H1 (cell line): ENCODE measurements at regions not wholly inside any gene's neighbourhood (a gene's known extent, or its start where the extent isn't known, plus 50 kb on each side); places are given as distances from the start of the nearest gene placed in this dataset.

Experiments
- CTCF ChIA-PET: fragments of 300-600 bp; sonication (Branson Sonifier 250); formaldehyde crosslinking; loops from one replicate; lab custom pipeline; 2021; ENCODE audit not compliant: partially characterized antibody; lab: Charles Lee
- POLR2A ChIA-PET: fragments of 300-600 bp; sonication (Branson Sonifier 250); formaldehyde crosslinking; loops from one replicate; lab custom pipeline; 2021; ENCODE audit warnings: inconsistent platforms; ENCODE audit not compliant: partially characterized antibody; lab: Charles Lee
- DNase-seq, 2 experiments: peaks; one replicate each; pipeline versions ENCODE4 v3.0.0 to v3.0.0-alpha.2; 2010 to 2022; ENCODE audit warnings: low spot score in 2 of 2, low read depth in 1 of 2, mixed read lengths in 1 of 2
- FAIRE-seq: peaks from 2 replicates; lab custom pipeline; 2011; peaks lifted over from hg19 to GRCh38; lab: Jason Lieb, UNC
- H2AFZ ChIP-seq: 2 replicates; pipeline ENCODE4 v1.8.1; 2012; ENCODE audit warnings: low read length, inconsistent platforms
- H2AK5ac ChIP-seq: 2 replicates; pipeline ENCODE4 v1.6.1; 2013; ENCODE audit warnings: low read depth, low read length
- H2BK120ac ChIP-seq: replicated peaks from 2 replicates; pipeline ENCODE3; 2013; ENCODE audit warnings: low read depth, low read length, inconsistent platforms
- H2BK12ac ChIP-seq: 2 replicates; pipeline ENCODE4 v1.6.1; 2013; ENCODE audit warnings: low read depth, low read length
- H2BK15ac ChIP-seq: 2 replicates; pipeline ENCODE4 v1.6.1; 2013; ENCODE audit warnings: low read length
- H2BK20ac ChIP-seq: 2 replicates; pipeline ENCODE4 v1.6.1; 2013; ENCODE audit warnings: low read length
- H2BK5ac ChIP-seq: 2 replicates; pipeline ENCODE4 v1.6.1; 2013; ENCODE audit warnings: low read depth, low read length
- H3K14ac ChIP-seq: 2 replicates; pipeline ENCODE4 v1.6.1; 2013; ENCODE audit warnings: inconsistent platforms; ENCODE audit not compliant: insufficient read length
- H3K18ac ChIP-seq: 2 replicates; pipeline ENCODE4 v1.6.1; 2013; ENCODE audit warnings: low read length; ENCODE audit errors: extremely low read depth
- H3K23ac ChIP-seq: 2 replicates; pipeline ENCODE4 v1.6.1; 2013; ENCODE audit warnings: inconsistent platforms; ENCODE audit not compliant: insufficient read length
- H3K23me2 ChIP-seq: 2 replicates; pipeline ENCODE4 v1.6.1; 2013; ENCODE audit warnings: low read depth, low read length
- H3K27ac ChIP-seq: 2 replicates; pipeline ENCODE4 v1.6.1; 2011; ENCODE audit warnings: low read depth, low read length, inconsistent platforms
- H3K27me3 ChIP-seq, 4 experiments: replicated peaks in 1 of 4; 1 replicate in 1 of 4; 2 replicates in 3 of 4; pipeline versions ENCODE4 v1.6.1 to v1.8.1; 2011 to 2013; ENCODE audit warnings: low read length in 3 of 4, mild to moderate bottlenecking in 3 of 4, inconsistent platforms in 2 of 4, mixed read lengths in 2 of 4, moderate library complexity in 1 of 4; ENCODE audit not compliant: control insufficient read depth in 3 of 4, insufficient read depth in 3 of 4; ENCODE audit errors: extremely low read depth in 1 of 4
- H3K36me3 ChIP-seq, 4 experiments: 2 replicates each; pipeline versions ENCODE4 v1.6.1 to v1.8.1; 2011 to 2013; ENCODE audit warnings: mild to moderate bottlenecking in 4 of 4, low read length in 3 of 4, moderate library complexity in 2 of 4, control low read depth in 1 of 4, inconsistent platforms in 1 of 4; ENCODE audit not compliant: insufficient read depth in 4 of 4, control insufficient read depth in 2 of 4
- H3K4ac ChIP-seq: replicated peaks from 2 replicates; pipeline ENCODE3; 2013; ENCODE audit warnings: low read length, low read depth, mixed read lengths, inconsistent platforms; ENCODE audit not compliant: insufficient read length
- H3K4me1 ChIP-seq, 4 experiments: replicated peaks in 1 of 4; 1 replicate in 1 of 4; 2 replicates in 3 of 4; pipeline versions ENCODE4 v1.6.1 to v1.8.1; 2011 to 2013; ENCODE audit warnings: low read length in 3 of 4, inconsistent platforms in 2 of 4, mixed read lengths in 1 of 4; ENCODE audit not compliant: insufficient read depth in 4 of 4, control insufficient read depth in 3 of 4
- H3K4me2 ChIP-seq, 2 experiments: 2 replicates each; pipeline versions ENCODE4 v1.6.1 to v1.8.1; 2011 to 2013; ENCODE audit warnings: low read depth in 2 of 2, low read length in 2 of 2, control low read depth in 1 of 2, inconsistent platforms in 1 of 2, mild to moderate bottlenecking in 1 of 2; ENCODE audit not compliant: insufficient read depth in 1 of 2
- H3K4me3 ChIP-seq, 4 experiments: fragments of 200-600, 300-600 bp in 1 of 4; sonication (generic), shearing (Covaris generic), sonication (Bioruptor Twin) in 1 of 4; 2 replicates each; pipeline versions ENCODE4 v1.5.1 to v1.8.1; 2011 to 2016; ENCODE audit warnings: low read length in 4 of 4, low read depth in 3 of 4, control low read depth in 2 of 4, inconsistent platforms in 2 of 4, mild to moderate bottlenecking in 2 of 4, mixed read lengths in 1 of 4, moderate library complexity in 1 of 4; ENCODE audit not compliant: insufficient read depth in 2 of 4; ENCODE audit errors: extremely low read depth in 1 of 4
- H3K56ac ChIP-seq: replicated peaks from 2 replicates; pipeline ENCODE3; 2013; ENCODE audit warnings: low read depth, mild to moderate bottlenecking, mixed read lengths, low read length, inconsistent platforms; ENCODE audit not compliant: insufficient read length
- H3K79me1 ChIP-seq: 2 replicates; pipeline ENCODE4 v1.6.1; 2013; ENCODE audit warnings: low read depth, low read length, control low read depth
- H3K79me2 ChIP-seq, 2 experiments: 2 replicates each; pipeline versions ENCODE4 v1.6.1 to v1.8.1; 2012 to 2013; ENCODE audit warnings: low read length in 2 of 2, mild to moderate bottlenecking in 2 of 2, inconsistent platforms in 1 of 2; ENCODE audit not compliant: insufficient read depth in 2 of 2, control insufficient read depth in 1 of 2
- H3K9ac ChIP-seq, 4 experiments: replicated peaks in 1 of 4; 1 replicate in 1 of 4; 2 replicates in 3 of 4; pipeline versions ENCODE4 v1.6.1 to v1.8.1; 2011 to 2013; ENCODE audit warnings: low read depth in 3 of 4, low read length in 3 of 4, control low read depth in 2 of 4, mild to moderate bottlenecking in 2 of 4, moderate library complexity in 2 of 4, inconsistent platforms in 1 of 4; ENCODE audit errors: extremely low read depth in 1 of 4
- H3K9me3 ChIP-seq, 2 experiments: 2 replicates each; pipeline versions ENCODE4 v1.6.1 to v1.8.1; 2012 to 2013; ENCODE audit warnings: mild to moderate bottlenecking in 2 of 2, moderate library complexity in 2 of 2, control low read depth in 1 of 2, inconsistent platforms in 1 of 2, low read depth in 1 of 2, low read length in 1 of 2, mixed read lengths in 1 of 2; ENCODE audit not compliant: insufficient read depth in 2 of 2
- H4K20me1 ChIP-seq, 2 experiments: replicated peaks in 1 of 2; 2 replicates each; pipeline versions ENCODE3 to v1.8.1; 2011 to 2013; ENCODE audit warnings: inconsistent platforms in 2 of 2, low read length in 2 of 2, mild to moderate bottlenecking in 1 of 2; ENCODE audit not compliant: insufficient read depth in 2 of 2, control insufficient read depth in 1 of 2
- H4K5ac ChIP-seq: 2 replicates; pipeline ENCODE4 v1.6.1; 2013; ENCODE audit warnings: low read length, low read depth, mixed read lengths, inconsistent platforms; ENCODE audit not compliant: insufficient read length
- H4K8ac ChIP-seq: 2 replicates; pipeline ENCODE4 v1.8.0; 2013; ENCODE audit warnings: mild to moderate bottlenecking, moderate library complexity, low read length, inconsistent platforms; ENCODE audit not compliant: insufficient read depth; ENCODE audit errors: extremely low read depth
- H4K91ac ChIP-seq: replicated peaks from 2 replicates; pipeline ENCODE3; 2013; ENCODE audit warnings: low read length, mixed read lengths, inconsistent platforms; ENCODE audit not compliant: insufficient read length
- ASH2L ChIP-seq: fragments of 200-600, 300-600 bp; sonication (generic); IDR thresholded peaks from one replicate; pipeline ENCODE4 v1.7.1; 2017; ENCODE audit warnings: low read length
- CEBPB ChIP-seq: IDR thresholded peaks from 2 replicates; pipeline ENCODE4 v1.6.1; 2012; ENCODE audit warnings: low read depth, low read length
- CHD1 ChIP-seq: IDR thresholded peaks from 2 replicates; pipeline ENCODE4 v1.6.1; 2012; ENCODE audit warnings: low read depth, low read length, improper control_type of control experiment
- GABPA ChIP-seq: IDR thresholded peaks from 2 replicates; pipeline ENCODE4 v1.6.1; 2011; ENCODE audit warnings: mild to moderate bottlenecking, low read length, moderate library complexity, borderline replicate concordance; ENCODE audit not compliant: insufficient read depth
- GTF2F1 ChIP-seq: IDR thresholded peaks from 2 replicates; pipeline ENCODE4 v1.6.1; 2012; ENCODE audit warnings: low read depth, low read length, improper control_type of control experiment, borderline replicate concordance
- POLR2A ChIP-seq, 2 experiments: IDR thresholded peaks; 1 replicate in 1 of 2; 2 replicates in 1 of 2; pipeline ENCODE4 v1.6.1; 2011; ENCODE audit warnings: low read depth in 2 of 2, low read length in 2 of 2, mild to moderate bottlenecking in 2 of 2; ENCODE audit errors: control extremely low read depth in 1 of 2
- POLR2AphosphoS5 ChIP-seq: IDR thresholded peaks from 2 replicates; pipeline ENCODE4 v1.6.1; 2011; ENCODE audit warnings: low read depth, low read length
- SUZ12 ChIP-seq: fragments of 200-600 bp; sonication (generic); IDR thresholded peaks from 2 replicates; pipeline ENCODE4 v1.6.1; 2012; ENCODE audit warnings: mild to moderate bottlenecking, inconsistent platforms, low read length, moderate library complexity, mixed read lengths
- YY1 ChIP-seq: IDR thresholded peaks from 2 replicates; pipeline ENCODE4 v1.6.1; 2011; ENCODE audit warnings: low read depth, mild to moderate bottlenecking, low read length
- WGBS, 2 experiments: shearing (Covaris generic) in 1 of 2; methylation state at CpG; one replicate each; pipeline versions ENCODE4 v1.1.6 to v1.1.7; 2013 to 2015; ENCODE audit warnings: low lambda C conversion rate in 2 of 2, mixed read lengths in 2 of 2, inconsistent platforms in 1 of 2, low coverage in 1 of 2, missing lambda C conversion rate in 1 of 2; ENCODE audit not compliant: insufficient replicate concordance in 2 of 2, insufficient coverage in 1 of 2, insufficient read length in 1 of 2; ENCODE audit errors: extremely low coverage in 1 of 2, missing lambda C conversion rate in 1 of 2; 5-methylcytosine and 5-hydroxymethylcytosine counted together
- TF ChIP-seq, protein P1 (sequence below): IDR thresholded peaks from 2 replicates; pipeline ENCODE4 v1.6.1; 2012; ENCODE audit warnings: inconsistent platforms
- TF ChIP-seq, protein P2 (sequence below): IDR thresholded peaks from 2 replicates; pipeline ENCODE4 v1.6.1; 2011; ENCODE audit warnings: low read depth, mild to moderate bottlenecking, low read length; ENCODE audit not compliant: insufficient read depth
- TF ChIP-seq, protein P3 (sequence below): IDR thresholded peaks from 2 replicates; pipeline ENCODE4 v1.6.1; 2011; ENCODE audit warnings: low read length, improper control_type of control experiment

DNA sequence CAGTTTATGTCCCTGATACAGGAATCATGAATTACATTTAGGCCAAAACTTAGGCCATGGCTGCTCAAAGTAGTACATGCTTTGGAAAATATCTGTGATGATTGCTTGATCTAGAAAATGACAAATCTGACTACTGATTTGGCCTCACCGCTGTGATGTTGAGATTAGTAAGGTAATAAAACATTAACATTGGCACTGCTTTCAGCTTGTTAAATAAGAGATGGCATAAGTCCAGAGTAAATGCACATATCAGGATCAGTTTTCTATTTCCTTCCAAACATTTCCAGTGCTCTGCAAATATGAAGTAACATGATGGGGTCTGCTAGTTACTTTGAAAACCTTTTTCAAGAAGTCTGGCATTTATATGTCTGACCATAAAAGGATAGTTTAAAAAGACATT, 687.3 kb upstream of the ACTRT1 start:
- Histone ChIP-seq H3K79me2 (no peaks in the 10 kb centered on the region), H2BK5ac (no peak overlapping the region), H3K4ac (no peak overlapping the region), H3K4me2 (no peak overlapping the region), H2BK20ac (no peak overlapping the region), H3K56ac (no peak overlapping the region), H3K9ac (no peak overlapping the region), H3K9me3 (no peaks in the 10 kb centered on the region), H3K23ac (no peak overlapping the region), H2BK12ac (no peak overlapping the region), H4K5ac (no peak overlapping the region), H4K8ac (no peak overlapping the region), H3K36me3 (no peaks in the 10 kb centered on the region), H3K79me1 (no peaks in the 10 kb centered on the region), H3K27ac (no peak overlapping the region), H4K20me1 (no peaks in the 10 kb centered on the region), H2BK120ac (no peak overlapping the region), H2AFZ (no peak overlapping the region), H3K4me3 (no peak overlapping the region), H2AK5ac (no peak overlapping the region), H3K14ac (no peak overlapping the region), H3K23me2 (no peaks in the 10 kb centered on the region), H3K18ac (no peak overlapping the region), H2BK15ac (no peak overlapping the region), H3K4me1 (no peaks in the 10 kb centered on the region), H4K91ac (no peak overlapping the region), H3K27me3 (no peaks in the 10 kb centered on the region)
- DNase-seq (no peak), FAIRE-seq (no peak)
- ChIA-PET CTCF (no interaction called here), POLR2A (no interaction called here)
- 100% methylated on average over 1 of the region's 1 CpG; no CpG with 5 or more reads in 1 of the 2 experiments for WGBS, 2 experiments
- TF ChIP-seq CHD1 = no peak
- no peak for TF ChIP-seq GTF2F1
- TF ChIP-seq YY1 = no peak
- TF ChIP-seq ASH2L = no peak
- TF ChIP-seq, protein P1, sequence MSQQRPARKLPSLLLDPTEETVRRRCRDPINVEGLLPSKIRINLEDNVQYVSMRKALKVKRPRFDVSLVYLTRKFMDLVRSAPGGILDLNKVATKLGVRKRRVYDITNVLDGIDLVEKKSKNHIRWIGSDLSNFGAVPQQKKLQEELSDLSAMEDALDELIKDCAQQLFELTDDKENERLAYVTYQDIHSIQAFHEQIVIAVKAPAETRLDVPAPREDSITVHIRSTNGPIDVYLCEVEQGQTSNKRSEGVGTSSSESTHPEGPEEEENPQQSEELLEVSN = no peak
- TF ChIP-seq, protein P2, sequence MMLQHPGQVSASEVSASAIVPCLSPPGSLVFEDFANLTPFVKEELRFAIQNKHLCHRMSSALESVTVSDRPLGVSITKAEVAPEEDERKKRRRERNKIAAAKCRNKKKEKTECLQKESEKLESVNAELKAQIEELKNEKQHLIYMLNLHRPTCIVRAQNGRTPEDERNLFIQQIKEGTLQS = no peak
- TF ChIP-seq SUZ12 = no peak
- TF ChIP-seq, protein P3, sequence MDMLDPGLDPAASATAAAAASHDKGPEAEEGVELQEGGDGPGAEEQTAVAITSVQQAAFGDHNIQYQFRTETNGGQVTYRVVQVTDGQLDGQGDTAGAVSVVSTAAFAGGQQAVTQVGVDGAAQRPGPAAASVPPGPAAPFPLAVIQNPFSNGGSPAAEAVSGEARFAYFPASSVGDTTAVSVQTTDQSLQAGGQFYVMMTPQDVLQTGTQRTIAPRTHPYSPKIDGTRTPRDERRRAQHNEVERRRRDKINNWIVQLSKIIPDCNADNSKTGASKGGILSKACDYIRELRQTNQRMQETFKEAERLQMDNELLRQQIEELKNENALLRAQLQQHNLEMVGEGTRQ = no peak
- TF ChIP-seq POLR2AphosphoS5 = no peak
- TF ChIP-seq GABPA = no peak
- TF ChIP-seq CEBPB = no peak
- TF ChIP-seq POLR2A (IDR thresholded peaks at IDR 0.05; ENCODE audit: control extremely low read depth in 1 of 2, low read depth in 2 of 2, low read length in 2 of 2) = no peak
